HEK293 (cell line): ENCODE measurements at regions not wholly inside any gene's neighbourhood (a gene's known extent, or its start where the extent isn't known, plus 50 kb on each side); places are given as distances from the start of the nearest gene placed in this dataset.

Experiments
- CTCF ChIA-PET: fragments of 350-600 bp; formaldehyde crosslinking; extraction: SDS; loops from one replicate; lab custom pipeline; 2021; ENCODE audit warnings: antibody characterized with exemption; lab: Yijun Ruan, JAX
- POLR2A ChIA-PET: fragments of 300-600 bp; formaldehyde crosslinking; extraction: SDS; loops from one replicate; lab custom pipeline; 2020; ENCODE audit warnings: antibody characterized with exemption, inconsistent platforms; lab: Yijun Ruan, JAX
- H3K27ac ChIP-seq: fragments of 200-500 bp; sonication (Bioruptor generic); 2 replicates; pipeline ENCODE4 v1.5.1; 2014; ENCODE audit warnings: low read depth, low read length, control low read depth, inconsistent platforms; ENCODE audit errors: extremely low read depth
- H3K36me3 ChIP-seq, 2 experiments: fragments of 200-500 bp in 1 of 2; sonication (Bioruptor generic) in 1 of 2; 1 replicate in 1 of 2; 2 replicates in 1 of 2; pipeline ENCODE4 v1.5.1; 2014 to 2017; ENCODE audit warnings: inconsistent platforms in 2 of 2, low read length in 2 of 2; ENCODE audit not compliant: control insufficient read depth in 2 of 2, insufficient read depth in 1 of 2
- H3K4me1 ChIP-seq: fragments of 200-500 bp; sonication (Bioruptor generic); 2 replicates; pipeline ENCODE4 v1.5.1; 2014; ENCODE audit warnings: mild to moderate bottlenecking, low read length, inconsistent platforms; ENCODE audit not compliant: control insufficient read depth, insufficient read depth
- H3K4me3 ChIP-seq: 2 replicates; pipeline ENCODE4 v1.5.1; 2011; ENCODE audit warnings: low read depth, mild to moderate bottlenecking, control low read depth, low read length, moderate library complexity
- H3K9me3 ChIP-seq: fragments of 200-500 bp; sonication (Bioruptor generic); 2 replicates; pipeline ENCODE4 v1.5.1; 2014; ENCODE audit warnings: low read depth, low read length, inconsistent platforms; ENCODE audit not compliant: control insufficient read depth, insufficient read depth
- AEBP2 ChIP-seq: fragments of 450-650 bp; formaldehyde crosslinking; IDR thresholded peaks from 2 replicates; pipeline ENCODE4 v1.5.1; 2016; ENCODE audit warnings: missing biosample characterization, missing genetic modification characterization, borderline replicate concordance
- CTCF ChIP-seq: fragments of 450-650 bp; formaldehyde crosslinking; IDR thresholded peaks from 2 replicates; pipeline ENCODE4 v1.5.1; 2016; ENCODE audit warnings: missing biosample characterization, missing genetic modification characterization
- GLIS2 ChIP-seq: fragments of 450-650 bp; formaldehyde crosslinking; IDR thresholded peaks from 2 replicates; pipeline ENCODE4 v1.5.1; 2016; ENCODE audit warnings: missing biosample characterization, missing genetic modification characterization
- KLF1 ChIP-seq: fragments of 450-650 bp; formaldehyde crosslinking; IDR thresholded peaks from 2 replicates; pipeline ENCODE4 v1.5.1; 2016; ENCODE audit warnings: missing biosample characterization, missing genetic modification characterization
- MZF1 ChIP-seq: fragments of 450-650 bp; formaldehyde crosslinking; IDR thresholded peaks from 2 replicates; pipeline ENCODE4 v1.5.1; 2017; ENCODE audit warnings: missing biosample characterization, missing genetic modification characterization, borderline replicate concordance
- OVOL3 ChIP-seq: fragments of 450-650 bp; formaldehyde crosslinking; IDR thresholded peaks from 2 replicates; pipeline ENCODE4 v1.5.1; 2016; ENCODE audit warnings: missing biosample characterization, missing genetic modification characterization
- SALL2 ChIP-seq: fragments of 450-650 bp; formaldehyde crosslinking; IDR thresholded peaks from 2 replicates; pipeline ENCODE4 v1.5.0; 2017; ENCODE audit warnings: missing biosample characterization, mild to moderate bottlenecking, missing genetic modification characterization, borderline replicate concordance
- SETDB1 ChIP-seq: IDR thresholded peaks from one replicate; pipeline ENCODE4 v1.6.1; 2017; ENCODE audit warnings: mild to moderate bottlenecking, low read length, moderate library complexity, mixed read lengths; ENCODE audit not compliant: insufficient read length
- ZBTB21 ChIP-seq: fragments of 450-650 bp; formaldehyde crosslinking; IDR thresholded peaks from 2 replicates; pipeline ENCODE4 v1.5.1; 2017; ENCODE audit warnings: missing biosample characterization, missing genetic modification characterization
- ZBTB44 ChIP-seq: fragments of 450-650 bp; IDR thresholded peaks from 2 replicates; pipeline ENCODE4 v1.5.1; 2018; ENCODE audit warnings: missing biosample characterization, mild to moderate bottlenecking, missing genetic modification characterization
- ZBTB48 ChIP-seq: fragments of 450-650 bp; formaldehyde crosslinking; IDR thresholded peaks from 2 replicates; pipeline ENCODE4 v1.5.1; 2016; ENCODE audit warnings: missing biosample characterization, missing genetic modification characterization
- ZBTB7A ChIP-seq: fragments of 450-650 bp; formaldehyde crosslinking; IDR thresholded peaks from 2 replicates; pipeline ENCODE4 v1.5.1; 2016; ENCODE audit warnings: low read depth, missing biosample characterization, missing genetic modification characterization
- ZEB2 ChIP-seq: fragments of 450-650 bp; formaldehyde crosslinking; IDR thresholded peaks from 2 replicates; pipeline ENCODE4 v1.5.1; 2016; ENCODE audit warnings: missing biosample characterization, missing genetic modification characterization
- ZNF138 ChIP-seq: fragments of 450-650 bp; formaldehyde crosslinking; IDR thresholded peaks from 2 replicates; pipeline ENCODE4 v1.5.1; 2016; ENCODE audit warnings: missing biosample characterization, missing genetic modification characterization, borderline replicate concordance
- ZNF324 ChIP-seq: fragments of 450-650 bp; formaldehyde crosslinking; IDR thresholded peaks from 2 replicates; pipeline ENCODE4 v1.5.1; 2016; ENCODE audit warnings: missing biosample characterization, missing genetic modification characterization
- ZNF341 ChIP-seq: fragments of 450-650 bp; formaldehyde crosslinking; IDR thresholded peaks from 2 replicates; pipeline ENCODE4; 2016; ENCODE audit warnings: low read depth, missing biosample characterization, missing genetic modification characterization
- ZNF362 ChIP-seq: fragments of 450-650 bp; formaldehyde crosslinking; IDR thresholded peaks from 2 replicates; pipeline ENCODE4 v1.5.1; 2016; ENCODE audit warnings: missing biosample characterization, missing genetic modification characterization
- ZNF416 ChIP-seq: fragments of 450-650 bp; formaldehyde crosslinking; IDR thresholded peaks from 2 replicates; pipeline ENCODE4 v1.5.1; 2016; ENCODE audit warnings: missing biosample characterization, missing genetic modification characterization
- ZNF433 ChIP-seq: fragments of 450-650 bp; formaldehyde crosslinking; IDR thresholded peaks from 2 replicates; pipeline ENCODE4 v1.5.1; 2016; ENCODE audit warnings: missing biosample characterization, missing genetic modification characterization, low read depth
- ZNF521 ChIP-seq: fragments of 450-650 bp; formaldehyde crosslinking; IDR thresholded peaks from 2 replicates; pipeline ENCODE4 v1.5.1; 2017; ENCODE audit warnings: missing biosample characterization, mild to moderate bottlenecking, missing genetic modification characterization
- ZNF530 ChIP-seq: fragments of 450-650 bp; formaldehyde crosslinking; IDR thresholded peaks from 2 replicates; pipeline ENCODE4 v1.5.1; 2016; ENCODE audit warnings: low read depth, missing biosample characterization, missing genetic modification characterization
- ZNF560 ChIP-seq: fragments of 450-650 bp; formaldehyde crosslinking; IDR thresholded peaks from 2 replicates; pipeline ENCODE4 v1.5.1; 2017; ENCODE audit warnings: missing biosample characterization, missing genetic modification characterization, borderline replicate concordance
- ZNF664 ChIP-seq: fragments of 450-650 bp; formaldehyde crosslinking; IDR thresholded peaks from 2 replicates; pipeline ENCODE4 v1.5.1; 2016; ENCODE audit warnings: missing biosample characterization, missing genetic modification characterization
- ZNF747 ChIP-seq: fragments of 450-650 bp; formaldehyde crosslinking; IDR thresholded peaks from 2 replicates; pipeline ENCODE4 v1.5.1; 2016; ENCODE audit warnings: missing biosample characterization, missing genetic modification characterization
- ZNF76 ChIP-seq: fragments of 450-650 bp; formaldehyde crosslinking; IDR thresholded peaks from 2 replicates; pipeline ENCODE4; 2016; ENCODE audit warnings: low read depth, missing biosample characterization, missing genetic modification characterization, borderline replicate concordance
- ZNF843 ChIP-seq: fragments of 450-650 bp; formaldehyde crosslinking; IDR thresholded peaks from 2 replicates; pipeline ENCODE4 v1.5.1; 2016; ENCODE audit warnings: missing biosample characterization, missing genetic modification characterization
- ZSCAN23 ChIP-seq: fragments of 450-650 bp; formaldehyde crosslinking; IDR thresholded peaks from 2 replicates; pipeline ENCODE4 v1.5.1; 2016; ENCODE audit warnings: missing biosample characterization, missing genetic modification characterization

- TF ChIP-seq ZNF362 (tag by site-specific recombination): no peak
- TF ChIP-seq ZSCAN23 (tag by site-specific recombination): no peak
- TF ChIP-seq SETDB1: no peak
- no peak for TF ChIP-seq AEBP2
- TF ChIP-seq MZF1 (tag by site-specific recombination): no peak
Observed at GRCh38 chr4:29131304-29131703, 1588.9 kb upstream of the PCDH7 start (continued).

GRCh38 chr4:29142708-29143107 is 1577.5 kb upstream of the PCDH7 start:
- H3K9me3 ChIP-seq: no peaks in the 10 kb centered on the region
- ChIA-PET POLR2A (no interaction called here), CTCF (no interaction called here)
- H3K36me3 ChIP-seq: no peaks in the 10 kb centered on the region
- H3K4me1 ChIP-seq: no peaks in the 10 kb centered on the region
- no peak for TF ChIP-seq ZNF433 (tag by site-specific recombination)
- TF ChIP-seq CTCF (tag by site-specific recombination): no peak
- TF ChIP-seq ZNF747 (tag by site-specific recombination): no peak
- TF ChIP-seq ZBTB44 (tag by site-specific recombination): no peak
- TF ChIP-seq ZNF664: no peak
- TF ChIP-seq KLF1: no peak
- no peak for TF ChIP-seq ZNF76 (tag by site-specific recombination)
- no peak for TF ChIP-seq ZBTB7A (tag by site-specific recombination)
- TF ChIP-seq, all 188 proteins: peak for 0
- no peak overlapping the region for H3K4me3 ChIP-seq
- no peak overlapping the region for H3K27ac ChIP-seq

GRCh38 chr4:29151584-29151983 is 1568.6 kb upstream of the PCDH7 start:
- no peak for TF ChIP-seq OVOL3
- no peak for TF ChIP-seq ZNF138
- TF ChIP-seq, all 188 proteins: peak for 0
- Histone ChIP-seq H3K27ac (no peak overlapping the region), H3K4me1 (no peaks in the 10 kb centered on the region), H3K4me3 (no peak overlapping the region), H3K36me3 (no peaks in the 10 kb centered on the region), H3K9me3 (no peaks in the 10 kb centered on the region)
- POLR2A ChIA-PET: no interaction called here
- CTCF ChIA-PET: no interaction called here

- no peak overlapping the region for H3K27ac ChIP-seq
- TF ChIP-seq ZEB2 (tag by site-specific recombination) (no peak), ZNF521 (tag by site-specific recombination) (no peak), ZNF76 (tag by site-specific recombination) (no peak), ZBTB21 (tag by site-specific recombination) (no peak), ZBTB48 (tag by site-specific recombination) (no peak), ZNF324 (tag by site-specific recombination) (no peak), SALL2 (tag by site-specific recombination) (no peak), GLIS2 (tag by site-specific recombination) (no peak), ZNF560 (tag by site-specific recombination) (no peak), ZNF341 (no peak), ZNF416 (tag by site-specific recombination) (no peak), SETDB1 (no peak), ZNF530 (no peak), ZNF843 (no peak)
Observed at GRCh38 chr4:29153642-29154041, 1566.5 kb upstream of the PCDH7 start.

More at GRCh38 chr4:29153642-29154041, 1566.5 kb upstream of the PCDH7 start:
- ChIA-PET POLR2A (no interaction called here), CTCF (no interaction called here)
- Histone ChIP-seq H3K4me3 (no peak overlapping the region), H3K36me3 (no peaks in the 10 kb centered on the region), H3K4me1 (no peaks in the 10 kb centered on the region), H3K9me3 (no peaks in the 10 kb centered on the region)
